PC-9 (cell line): ENCODE measurements at regions not wholly inside any gene's neighbourhood (a gene's known extent, or its start where the extent isn't known, plus 50 kb on each side); places are given as distances from the start of the nearest gene placed in this dataset.

Experiments
- BruUV-seq: library from RNA; stranded (reverse); fragments of 400-500 nt; replicated peaks from 2 replicates; lab custom pipeline; 2021; lab: Mats Ljungman, UMichigan
- CTCF ChIA-PET: fragments of 300-600 bp; sonication (Branson Sonifier 250); formaldehyde crosslinking; loops from one replicate; lab custom pipeline; 2022; ENCODE audit warnings: antibody characterized with exemption; lab: Charles Lee
- POLR2A ChIA-PET: fragments of 300-600 bp; sonication (Branson Sonifier 250); formaldehyde crosslinking; loops from one replicate; lab custom pipeline; 2022; ENCODE audit warnings: antibody characterized with exemption; ENCODE audit not compliant: unreplicated experiment; lab: Charles Lee
- DNase-seq, 2 experiments: peaks; one replicate each; pipeline versions ENCODE4 v3.0.0 to v3.0.0-alpha.2; 2015 to 2022; ENCODE audit warnings: mixed read lengths in 1 of 2
- H2AFZ ChIP-seq: fragments of 200-600 bp; sonication (generic); 2 replicates; pipeline ENCODE4 v1.8.1; 2017; ENCODE audit warnings: antibody characterized with exemption
- H3F3A ChIP-seq: fragments of 200-600 bp; sonication (generic); 2 replicates; pipeline ENCODE4 v1.8.1; 2017; ENCODE audit warnings: antibody characterized with exemption, mild to moderate bottlenecking, low read depth; ENCODE audit not compliant: insufficient read depth
- H3K27ac ChIP-seq: fragments of 200-600 bp; sonication (generic); 2 replicates; pipeline ENCODE4 v1.6.1; 2016; ENCODE audit warnings: mixed run types
- H3K27me3 ChIP-seq: fragments of 200-600 bp; sonication (generic); 2 replicates; pipeline ENCODE4 v1.6.1; 2016; ENCODE audit warnings: low read depth, mixed run types; ENCODE audit not compliant: insufficient read depth
- H3K36me3 ChIP-seq: fragments of 200-600 bp; sonication (generic); 2 replicates; pipeline ENCODE4 v1.6.1; 2016; ENCODE audit warnings: low read depth, mixed run types
- H3K4me1 ChIP-seq: fragments of 200-600 bp; sonication (generic); replicated peaks from 2 replicates; pipeline ENCODE4 v1.6.1; 2016; ENCODE audit warnings: mixed run types; ENCODE audit not compliant: insufficient read depth
- H3K4me2 ChIP-seq: fragments of 200-600 bp; sonication (generic); 2 replicates; pipeline ENCODE4 v1.6.1; 2017; ENCODE audit warnings: mixed run types
- H3K4me3 ChIP-seq: fragments of 200-600 bp; sonication (generic); 2 replicates; pipeline ENCODE4 v1.6.1; 2016; ENCODE audit warnings: mixed run types
- H3K79me2 ChIP-seq: fragments of 200-600 bp; sonication (generic); 2 replicates; pipeline ENCODE4 v1.6.1; 2017; ENCODE audit warnings: low read depth, mixed run types
- H3K9me2 ChIP-seq: fragments of 200-600 bp; sonication (generic); 2 replicates; pipeline ENCODE4 v1.8.1; 2017; ENCODE audit warnings: mild to moderate bottlenecking; ENCODE audit not compliant: insufficient read depth
- H3K9me3 ChIP-seq: fragments of 200-600 bp; sonication (generic); 2 replicates; pipeline ENCODE4 v1.8.1; 2016; ENCODE audit warnings: low read depth; ENCODE audit not compliant: insufficient read depth
- H4K20me1 ChIP-seq: fragments of 200-600 bp; sonication (generic); 2 replicates; pipeline ENCODE4 v1.8.1; 2017; ENCODE audit not compliant: insufficient read depth
- CTCF ChIP-seq: fragments of 200-600 bp; sonication (generic); conservative IDR thresholded peaks from 2 replicates; pipeline ENCODE4 v1.6.1; 2017; ENCODE audit warnings: mixed run types, antibody characterized with exemption, mild to moderate bottlenecking, moderate library complexity
- EZH2 ChIP-seq: fragments of 200-600 bp; sonication (generic); IDR thresholded peaks from 2 replicates; pipeline ENCODE4 v1.8.0; 2017; ENCODE audit warnings: antibody characterized with exemption, low read depth
- intact Hi-C: fragments of 100-400 bp; cut with micrococcal nuclease; formaldehyde crosslinking; loops from one replicate; pipeline ENCODE4 v1.10.0; 2022; ENCODE audit not compliant: unreplicated experiment

- DNase-seq, result no peak
- BruUV-seq, result no TSS peak
- no peak for TF ChIP-seq CTCF
- no peak for TF ChIP-seq EZH2
- CTCF ChIA-PET, result no interaction called here
- Histone ChIP-seq H3K4me2 (no peak overlapping the region), H4K20me1 (no peaks in the 10 kb centered on the region), H3K9me3 (no peaks in the 10 kb centered on the region), H3K4me1 (no peaks in the 10 kb centered on the region), H3K4me3 (no peak overlapping the region), H3K9me2 (no peaks in the 10 kb centered on the region), H3K27ac (no peak overlapping the region), H3K79me2 (no peaks in the 10 kb centered on the region), H3F3A (no peaks in the 10 kb centered on the region), H3K36me3 (no peaks in the 10 kb centered on the region), H3K27me3 (no peaks in the 10 kb centered on the region), H2AFZ (no peak overlapping the region)
- intact Hi-C loops, result no loop called here
- POLR2A ChIA-PET, result no interaction called here
These were observed 94.3 kb downstream of the RGS2 start for GRCh38 chr1:192903142-192903541.

DNA sequence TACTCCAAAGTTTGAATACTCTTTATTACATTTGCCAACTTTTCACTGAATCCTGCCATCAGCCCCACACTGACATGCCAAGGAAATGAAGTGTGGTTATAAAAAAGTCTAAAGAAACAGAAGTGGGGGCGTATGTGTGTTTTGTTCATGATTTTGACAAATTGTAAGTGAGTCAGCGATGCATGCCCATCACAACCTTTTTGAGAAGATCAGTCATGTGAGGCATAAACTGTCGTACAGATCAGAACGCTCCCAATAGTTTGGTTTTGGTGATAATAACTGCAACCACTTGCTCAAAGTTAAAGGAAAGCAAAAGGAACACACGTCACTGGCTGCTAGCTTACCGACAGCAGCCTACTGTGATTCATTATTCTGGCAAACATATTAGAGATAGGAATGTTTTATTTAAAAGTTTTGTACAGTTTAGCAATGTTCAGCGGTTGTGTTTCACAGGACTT is 95.6 kb downstream of the RGS2 start:
- H3K4me2 ChIP-seq, result no peak overlapping the region
- H3K4me1 ChIP-seq, result no peaks in the 10 kb centered on the region
- no peaks in the 10 kb centered on the region for H4K20me1 ChIP-seq
- BruUV-seq, result no TSS peak
- intact Hi-C loops, result no loop called here
- H3K9me3 ChIP-seq, result no peaks in the 10 kb centered on the region
- H3K4me3 ChIP-seq, result no peak overlapping the region
- TF ChIP-seq CTCF (no peak), EZH2 (no peak)
- H2AFZ ChIP-seq, result no peak overlapping the region
- ChIA-PET CTCF (no interaction called here), POLR2A (no interaction called here)
- H3K9me2 ChIP-seq, result no peaks in the 10 kb centered on the region
- H3F3A ChIP-seq, result no peaks in the 10 kb centered on the region
- no peaks in the 10 kb centered on the region for H3K36me3 ChIP-seq
- no peak overlapping the region for H3K27ac ChIP-seq
- H3K79me2 ChIP-seq, result no peaks in the 10 kb centered on the region
- no peak for DNase-seq
- H3K27me3 ChIP-seq, result no peaks in the 10 kb centered on the region

GRCh38 chr1:192905049-192905448 is 96.2 kb downstream of the RGS2 start:
- intact Hi-C loops, result no loop called here
- Histone ChIP-seq H3K79me2 (no peaks in the 10 kb centered on the region), H3K4me2 (no peak overlapping the region), H4K20me1 (no peaks in the 10 kb centered on the region), H3K9me3 (no peaks in the 10 kb centered on the region), H3K36me3 (no peaks in the 10 kb centered on the region), H3K4me1 (no peaks in the 10 kb centered on the region), H2AFZ (no peak overlapping the region), H3K4me3 (no peak overlapping the region), H3K27ac (no peak overlapping the region), H3F3A (no peaks in the 10 kb centered on the region), H3K27me3 (no peaks in the 10 kb centered on the region), H3K9me2 (no peaks in the 10 kb centered on the region)
- no TSS peak for BruUV-seq
- POLR2A ChIA-PET, result no interaction called here
- CTCF ChIA-PET, result no interaction called here
- TF ChIP-seq EZH2 (no peak), CTCF (no peak)
- no peak for DNase-seq
